ENCODE measurements at regions not wholly inside any gene's neighbourhood (a gene's known extent, or its start where the extent isn't known, plus 50 kb on each side); places are given as distances from the start of the nearest gene placed in this dataset.

- no peak for DNase-seq
Measured at GRCh38 chr2:236748385-236748784, 178.8 kb downstream of the ACKR3 start.

DNA sequence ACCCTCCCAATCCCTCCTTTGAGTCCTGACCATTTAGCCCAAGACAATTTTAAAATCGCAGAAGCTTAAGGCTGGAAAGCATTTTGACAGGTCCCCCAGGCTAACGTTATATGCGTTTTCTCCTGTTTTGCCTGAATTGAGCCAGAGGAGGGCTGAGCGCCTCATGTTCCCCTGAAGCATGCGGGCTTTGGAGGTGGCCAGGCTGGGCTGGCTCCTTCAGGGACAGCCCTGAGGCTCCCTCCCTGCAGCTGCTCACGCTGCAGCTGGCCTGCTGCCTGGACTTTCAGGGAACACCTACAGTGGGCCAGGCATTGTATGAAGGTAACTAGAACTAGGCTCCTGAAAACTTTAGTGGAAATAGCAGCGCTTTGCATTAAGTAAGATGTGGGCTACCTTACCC, 179.2 kb downstream of the ACKR3 start:
- peak; percentile 21 for DNase-seq

- no peak for DNase-seq
Measured at GRCh38 chr2:236749346-236749745, 179.7 kb downstream of the ACKR3 start.

DNA sequence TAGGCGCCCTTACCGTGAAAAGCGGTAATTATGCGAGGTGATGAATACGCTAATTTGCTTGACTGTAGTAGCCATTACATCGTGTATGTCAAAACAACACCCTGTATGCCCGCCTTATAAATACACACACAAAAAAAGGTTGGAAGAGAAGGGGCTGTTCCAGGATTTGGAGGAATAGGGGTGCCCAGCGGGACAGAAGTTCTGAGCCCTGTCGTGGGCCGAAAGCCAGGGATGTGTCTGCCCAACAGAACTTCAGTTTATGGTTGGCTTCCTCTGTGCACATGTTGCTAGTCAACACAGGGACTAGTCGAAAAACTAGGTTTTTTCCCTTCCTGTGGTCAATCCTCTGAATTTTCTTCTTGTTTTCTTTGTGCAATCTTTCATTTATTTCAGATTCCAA, 182.5 kb downstream of the ACKR3 start:
- no peak for DNase-seq

DNA sequence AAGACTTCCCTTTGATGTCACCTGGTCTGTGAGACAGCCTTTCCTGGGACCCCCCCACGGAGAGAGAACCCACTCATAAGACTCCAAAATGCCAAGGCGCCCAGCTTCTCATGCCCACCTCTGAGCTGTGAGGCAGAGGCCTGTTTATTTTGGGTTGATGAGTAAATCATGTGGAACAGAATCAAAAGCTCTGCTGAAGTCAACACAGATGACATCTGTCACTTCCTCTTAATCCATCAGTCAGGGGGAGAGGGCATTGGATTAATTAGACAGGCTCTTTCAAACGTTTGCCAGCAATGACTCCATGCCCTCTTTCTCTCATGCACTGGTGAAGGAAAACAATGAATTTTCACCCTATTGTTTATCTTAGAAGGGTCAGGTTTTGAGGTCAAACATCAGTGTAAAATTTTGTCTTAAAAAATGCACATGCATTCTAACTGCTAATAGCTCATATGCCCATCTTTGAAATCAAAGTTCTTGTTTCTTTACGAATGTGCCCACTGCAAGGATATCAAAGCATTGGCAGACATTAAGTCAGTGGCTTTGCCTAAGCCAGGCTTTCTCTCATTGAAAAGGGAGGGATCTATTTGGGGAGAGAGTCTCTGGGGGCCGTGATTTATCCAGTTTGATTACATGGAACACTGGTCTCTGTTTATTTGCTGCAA, 184.1 kb downstream of the ACKR3 start:
- DNase-seq, result peak; percentile 43

DNA sequence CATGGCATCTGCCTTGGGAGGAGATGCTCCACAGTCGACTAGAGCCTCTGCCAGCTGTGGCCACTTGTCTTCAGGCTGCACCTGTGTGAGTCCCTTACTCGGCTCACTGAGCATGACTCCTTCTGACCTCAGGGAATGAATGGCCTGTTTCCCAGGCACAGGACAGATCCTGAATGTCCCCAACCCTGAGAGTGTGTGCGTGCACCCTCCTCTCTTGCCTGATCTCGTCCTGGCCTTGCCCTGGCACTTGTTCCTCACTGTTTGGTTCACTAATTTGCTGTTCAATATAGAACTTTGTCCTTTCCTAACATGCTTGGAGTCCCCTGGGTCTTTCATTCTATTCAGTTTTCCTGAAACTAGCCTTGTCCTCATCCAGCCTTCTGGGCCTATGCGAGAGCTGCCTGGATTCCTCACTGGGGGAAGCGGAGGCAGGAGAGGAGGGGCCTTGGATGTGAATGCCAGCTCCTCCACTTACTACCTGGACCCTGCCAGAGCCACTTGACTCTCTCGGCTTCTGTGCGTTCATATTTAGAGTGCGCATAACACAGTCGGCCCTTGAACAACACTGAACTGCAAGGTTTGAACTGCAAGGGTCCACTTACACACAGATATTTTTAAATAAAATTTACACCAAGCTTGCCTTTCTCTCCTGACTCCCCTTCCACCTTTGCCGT, 184.8 kb downstream of the ACKR3 start:
- peak; percentile 60 for DNase-seq

DNA sequence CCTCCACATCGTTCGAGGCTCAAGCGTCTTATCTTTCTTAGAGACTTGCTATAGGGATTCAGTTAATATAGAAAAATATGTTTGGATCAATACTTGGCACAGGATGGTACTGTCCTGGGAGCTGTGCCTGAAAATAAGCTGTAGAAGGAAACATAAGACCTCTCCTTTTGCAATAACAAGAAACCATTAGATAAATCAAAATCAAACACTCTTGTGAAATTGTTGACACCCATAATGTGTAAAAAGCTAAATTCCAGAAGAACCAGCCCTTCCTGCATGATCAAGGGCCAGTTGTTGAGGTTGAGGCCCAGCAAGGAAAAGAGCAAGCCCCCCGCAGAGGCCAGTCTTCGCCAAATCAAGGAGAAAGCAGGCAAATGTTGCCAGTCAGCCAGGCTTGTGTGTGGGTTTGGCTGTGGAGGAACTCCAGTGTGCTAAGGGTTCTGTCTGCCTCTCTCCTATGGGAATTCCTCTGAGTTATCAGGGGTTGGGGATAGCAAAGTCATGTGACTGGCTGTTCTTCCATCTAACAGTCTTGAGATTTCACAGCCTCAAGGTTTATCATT, 185.7 kb downstream of the ACKR3 start:
- DNase-seq, result no peak

DNA sequence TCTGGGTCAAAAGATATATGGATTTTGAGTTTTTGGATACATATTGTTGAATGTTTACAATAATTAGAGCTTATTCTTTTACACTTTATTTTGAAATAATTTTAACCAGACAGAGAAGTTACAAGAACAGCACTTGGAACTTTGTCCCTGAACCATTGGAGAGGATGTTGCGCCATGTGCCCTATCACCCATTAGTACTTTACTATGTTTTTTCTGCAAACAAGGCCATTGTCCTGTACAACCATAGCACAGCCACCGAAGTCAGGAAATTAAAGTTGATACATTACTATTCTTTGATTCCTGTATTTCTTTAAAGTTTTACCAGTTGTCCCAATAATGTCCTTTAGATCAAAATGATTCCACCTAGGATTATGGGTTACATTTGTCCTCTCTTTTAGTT, 188.8 kb downstream of the ACKR3 start:
- DNase-seq, result no peak

GRCh38 chr2:236760246-236760645, 190.6 kb downstream of the ACKR3 start:
- no peak for DNase-seq

GRCh38 chr2:236761358-236761757, 191.7 kb downstream of the ACKR3 start:
- no peak for DNase-seq

DNA sequence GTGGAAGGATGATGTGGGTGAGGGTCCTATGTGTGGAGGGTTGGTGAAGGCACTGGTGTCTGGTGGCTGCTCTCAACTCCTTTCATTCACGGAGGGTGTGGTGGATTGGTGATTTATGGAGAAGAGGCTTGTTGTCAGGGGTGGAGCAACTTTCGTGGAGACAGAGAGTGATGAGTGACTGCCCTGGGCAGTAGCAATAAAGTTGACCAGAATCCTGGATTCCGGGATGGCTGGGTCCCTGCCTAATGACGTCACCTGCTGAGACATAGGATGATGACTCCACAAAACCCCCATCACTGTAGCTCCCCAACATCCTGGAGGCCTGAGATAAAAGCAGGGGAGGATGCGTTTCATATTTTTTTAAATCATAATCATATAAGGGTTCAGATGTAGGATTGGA, 193.0 kb downstream of the ACKR3 start:
- DNase-seq, result no peak

DNA sequence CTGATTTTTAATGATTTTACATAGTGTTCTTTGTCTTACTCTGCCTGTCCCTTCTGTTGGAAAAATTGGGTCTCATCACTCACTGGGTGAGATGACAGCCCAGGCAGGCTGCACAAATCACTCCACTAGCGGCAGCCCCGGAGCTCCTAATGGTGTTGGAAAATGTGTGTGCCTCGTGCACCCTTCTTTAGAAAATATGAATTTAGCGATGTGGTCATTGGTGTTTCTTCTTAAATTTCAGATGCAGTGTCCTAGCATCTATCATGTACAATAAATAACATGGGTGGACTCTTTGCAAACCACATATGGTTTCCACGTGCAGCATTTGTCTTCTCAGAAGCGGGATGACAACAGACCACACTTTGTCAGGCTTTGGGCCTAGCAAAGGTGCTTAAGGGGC, 194.2 kb downstream of the ACKR3 start:
- DNase-seq, result no peak

DNA sequence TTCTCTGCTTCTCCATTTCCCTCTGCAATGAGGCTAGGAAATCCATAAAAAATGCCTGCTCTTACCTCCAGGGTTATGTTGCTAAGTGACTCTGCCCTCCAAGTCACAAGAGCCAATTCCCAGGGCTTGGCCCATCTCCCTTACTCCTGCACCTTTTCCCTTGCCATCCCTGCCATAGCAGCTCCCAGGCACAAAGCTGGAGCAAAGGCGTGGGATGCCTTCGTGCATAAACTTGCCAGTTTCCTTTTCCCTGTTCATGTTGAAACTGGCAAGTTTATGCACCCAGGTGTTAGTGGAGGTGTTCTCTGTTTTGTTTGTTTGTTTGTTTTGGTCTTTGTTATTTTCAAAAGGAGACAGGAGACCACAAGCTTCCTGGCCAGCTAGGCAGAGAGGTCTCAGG, 195.1 kb downstream of the ACKR3 start:
- DNase-seq, result no peak

GRCh38 chr2:236765478-236765877, 195.9 kb downstream of the ACKR3 start:
- DNase-seq, result no peak

- no peak for DNase-seq
Measured at GRCh38 chr2:236766850-236767249, 197.2 kb downstream of the ACKR3 start.

- DNase-seq, result no peak
Measured at GRCh38 chr2:236767941-236768340, 198.3 kb downstream of the ACKR3 start.

GRCh38 chr2:236768393-236769140, 198.9 kb downstream of the ACKR3 start:
- DNase-seq, result no peak

- no peak for DNase-seq
Measured at GRCh38 chr2:236769981-236770671, 200.5 kb downstream of the ACKR3 start.

DNA sequence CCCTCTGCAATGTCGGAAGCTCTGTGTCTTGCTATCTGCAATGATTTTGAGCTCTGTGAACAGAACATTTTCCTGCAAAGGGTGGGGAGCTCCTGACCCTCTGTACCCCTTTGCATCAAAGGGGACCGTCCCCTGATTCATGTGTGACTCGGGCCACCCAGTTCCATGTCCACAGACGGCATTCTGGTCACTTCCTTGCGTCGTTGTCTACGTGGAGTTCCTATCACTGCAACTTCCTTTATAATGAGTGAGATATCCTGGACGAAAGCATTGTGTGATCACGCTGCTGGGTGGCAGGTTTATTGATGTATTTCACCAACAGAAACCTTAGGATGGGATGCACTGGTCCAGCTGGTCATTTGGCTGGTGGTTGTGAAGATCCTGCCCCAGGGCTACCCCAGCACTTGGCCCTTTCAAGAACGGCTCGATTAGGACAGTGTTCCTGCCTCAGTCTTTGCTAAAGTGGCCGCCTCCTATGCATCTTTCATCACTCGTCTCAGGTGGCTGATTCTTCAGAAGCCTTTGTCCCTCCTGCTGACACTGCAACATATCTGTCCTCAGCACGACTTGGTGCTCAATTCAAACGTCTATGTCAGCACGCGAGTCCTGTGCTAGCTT, 202.7 kb downstream of the ACKR3 start:
- no peak for DNase-seq

GRCh38 chr2:236773206-236773605, 203.6 kb downstream of the ACKR3 start:
- DNase-seq, result no peak

- no peak for DNase-seq
Measured at GRCh38 chr2:236774171-236774570, 204.5 kb downstream of the ACKR3 start.

- no peak for DNase-seq
Measured at GRCh38 chr2:236775511-236775910, 205.9 kb downstream of the ACKR3 start.

DNA sequence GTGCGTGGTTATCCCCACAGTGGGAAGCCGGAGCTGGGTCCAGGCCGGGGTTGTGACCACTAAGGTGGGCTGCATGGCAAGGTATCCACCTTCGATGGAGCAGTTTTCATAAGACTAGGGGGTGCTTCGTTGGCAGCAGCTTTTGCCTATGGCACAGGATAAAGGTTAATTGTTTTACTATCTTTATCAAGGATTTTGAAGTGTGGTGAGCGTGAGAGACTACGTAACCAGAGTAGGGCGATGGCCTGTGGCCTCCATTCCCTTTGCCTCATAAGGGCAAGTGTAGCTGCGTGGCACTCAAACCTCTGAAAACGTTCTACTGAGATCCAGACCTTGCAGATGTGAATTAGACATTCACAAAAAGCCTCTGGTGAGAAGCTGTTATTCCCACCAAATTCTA, 206.6 kb downstream of the ACKR3 start:
- DNase-seq, result no peak
